ENCODE measurements at regions not wholly inside any gene's neighbourhood (a gene's known extent, or its start where the extent isn't known, plus 50 kb on each side); places are given as distances from the start of the nearest gene placed in this dataset.

DNA sequence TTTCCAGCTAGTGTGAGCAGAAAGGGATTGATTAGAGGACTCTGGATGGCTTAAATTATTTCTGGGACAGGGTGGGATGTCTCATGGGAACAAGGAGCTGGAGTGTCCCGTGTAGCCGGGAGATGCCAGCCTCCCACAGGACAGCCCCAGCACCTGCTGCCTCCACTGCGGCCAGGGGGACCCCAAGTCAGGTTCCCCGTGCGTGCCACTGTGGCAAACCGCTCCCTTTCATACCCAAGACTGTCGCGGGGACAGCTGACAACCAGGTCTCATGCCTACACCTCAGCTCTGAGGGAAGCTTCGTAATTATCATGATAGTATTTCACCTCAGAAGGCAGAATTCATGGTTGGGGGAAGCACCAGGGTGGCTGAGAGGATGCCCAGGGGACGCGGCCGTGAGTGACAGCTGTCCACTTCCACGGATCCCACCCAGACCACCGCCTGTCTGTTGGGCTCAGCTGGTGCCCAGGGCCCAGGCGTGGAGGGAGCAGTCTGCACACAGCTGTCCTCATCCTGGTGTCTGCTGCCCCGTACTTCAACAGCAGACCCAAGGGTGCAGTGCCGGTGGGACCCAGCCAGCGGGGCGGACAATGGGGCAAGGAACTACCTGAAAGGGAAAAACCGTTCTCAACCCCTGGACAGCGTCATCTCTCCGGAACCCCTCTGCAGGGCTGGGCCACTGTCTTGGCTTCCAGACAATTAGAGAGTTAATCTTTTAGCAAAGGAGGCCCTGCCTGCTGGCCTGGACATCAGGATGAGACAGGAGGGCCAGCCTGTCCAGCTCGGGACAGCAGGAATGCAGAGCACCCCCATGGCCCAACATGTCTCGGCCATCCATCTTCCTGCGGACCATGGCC, 166.9 kb downstream of the OLFM1 start:
- DNase-seq (ENCODE audit: low read depth in 3 of 3), result no peak

GRCh38 chr9:135255033-135255840, 167.8 kb downstream of the OLFM1 start:
- no peak for DNase-seq (ENCODE audit: low read depth in 3 of 3)

DNA sequence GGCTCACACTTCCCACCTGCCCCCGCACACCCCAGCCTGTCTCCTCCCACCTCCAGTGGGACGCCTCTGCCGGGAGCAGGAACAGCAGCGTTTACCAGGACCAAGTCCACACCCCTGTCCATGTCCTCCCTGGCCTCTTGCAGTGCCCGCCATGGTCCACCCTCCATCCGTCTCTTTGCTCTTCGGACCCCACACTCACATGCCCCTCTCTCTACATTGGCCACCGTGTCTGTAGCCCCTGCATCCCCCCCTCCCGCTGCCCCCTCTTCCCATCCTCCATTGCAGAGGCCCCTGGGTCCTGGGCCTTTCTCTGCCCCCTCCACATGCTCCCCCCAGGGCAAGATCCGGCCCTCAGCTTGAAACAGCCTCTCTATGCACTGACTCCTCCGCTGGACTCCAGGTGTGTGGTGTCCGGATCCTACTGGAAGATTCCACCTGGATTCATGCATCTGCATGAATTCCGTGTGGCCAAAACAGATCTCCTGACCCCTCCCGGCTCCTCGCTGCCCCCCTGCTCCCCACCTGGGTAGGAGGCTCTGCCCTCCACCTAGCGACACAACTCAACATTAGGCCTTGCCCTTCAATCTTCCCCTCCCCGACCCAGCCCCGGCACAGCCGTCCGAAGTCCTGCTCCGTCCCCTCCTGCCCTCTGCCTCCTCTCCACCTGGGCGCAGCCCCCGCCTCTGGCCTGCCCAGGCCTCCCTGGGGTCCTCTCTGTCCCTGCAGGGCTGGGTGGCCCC, 168.5 kb downstream of the OLFM1 start:
- no peak for DNase-seq (ENCODE audit: low read depth in 3 of 3)

DNA sequence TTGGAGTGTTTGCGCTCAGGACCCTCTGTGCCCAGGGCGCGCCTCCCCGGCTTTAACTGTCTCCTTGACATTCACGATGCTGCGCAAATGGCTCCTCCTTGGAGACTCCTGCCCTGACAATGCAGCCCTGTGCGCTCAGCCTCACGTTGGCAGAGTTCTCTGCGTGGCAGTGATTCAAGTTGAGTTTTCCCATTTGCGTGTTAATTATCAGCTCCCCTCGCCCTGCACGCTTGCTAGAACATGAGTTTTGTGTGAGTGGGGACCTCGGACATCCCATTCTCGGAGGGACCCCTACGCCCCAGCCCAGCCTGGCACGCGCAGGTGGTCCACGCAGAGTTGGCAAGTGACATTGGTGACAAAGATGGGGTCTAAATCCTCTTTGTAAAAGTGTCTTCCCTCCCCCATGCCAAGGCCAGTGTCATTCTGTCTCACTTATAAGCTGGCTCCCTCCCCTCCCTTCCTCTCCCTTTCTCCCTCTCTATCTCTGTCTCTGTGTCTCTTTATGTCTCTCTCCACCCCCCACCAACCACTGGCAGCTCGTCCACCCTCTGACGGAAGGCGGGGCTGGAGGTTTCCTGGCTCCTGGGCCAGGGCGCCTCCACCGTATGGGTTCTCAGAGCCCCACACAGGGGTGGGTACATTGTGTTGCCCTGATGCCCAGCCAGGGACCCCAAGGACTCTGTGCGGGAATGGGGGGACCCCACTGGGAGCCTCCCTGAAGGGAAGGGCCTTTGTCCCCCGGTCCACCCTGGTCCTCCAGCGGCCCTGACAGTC, 169.3 kb downstream of the OLFM1 start:
- DNase-seq (ENCODE audit: low read depth in 3 of 3), result no peak

DNA sequence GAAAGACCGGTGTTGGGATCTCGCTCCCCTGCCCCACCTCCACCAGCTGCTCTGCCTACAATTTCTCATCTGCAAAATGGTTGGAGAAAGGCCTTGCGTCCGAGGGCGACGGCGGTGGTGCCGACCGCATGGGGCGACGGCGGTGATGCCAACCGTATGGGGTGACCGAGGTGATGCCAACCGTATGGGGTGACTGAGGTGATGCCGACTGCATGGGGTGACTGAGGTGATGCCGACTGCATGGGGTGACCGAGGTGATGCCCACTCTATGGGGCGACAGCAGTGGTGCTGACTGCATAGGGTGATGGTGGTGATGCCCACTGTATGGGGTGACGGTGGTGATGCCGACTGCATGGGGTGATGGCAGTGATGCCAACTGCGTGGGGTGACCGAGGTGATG, 171.0 kb downstream of the OLFM1 start:
- DNase-seq (ENCODE audit: low read depth in 3 of 3), result no peak

GRCh38 chr9:135259273-135259672, 171.8 kb downstream of the OLFM1 start:
- no peak for DNase-seq (ENCODE audit: low read depth in 3 of 3)

DNA sequence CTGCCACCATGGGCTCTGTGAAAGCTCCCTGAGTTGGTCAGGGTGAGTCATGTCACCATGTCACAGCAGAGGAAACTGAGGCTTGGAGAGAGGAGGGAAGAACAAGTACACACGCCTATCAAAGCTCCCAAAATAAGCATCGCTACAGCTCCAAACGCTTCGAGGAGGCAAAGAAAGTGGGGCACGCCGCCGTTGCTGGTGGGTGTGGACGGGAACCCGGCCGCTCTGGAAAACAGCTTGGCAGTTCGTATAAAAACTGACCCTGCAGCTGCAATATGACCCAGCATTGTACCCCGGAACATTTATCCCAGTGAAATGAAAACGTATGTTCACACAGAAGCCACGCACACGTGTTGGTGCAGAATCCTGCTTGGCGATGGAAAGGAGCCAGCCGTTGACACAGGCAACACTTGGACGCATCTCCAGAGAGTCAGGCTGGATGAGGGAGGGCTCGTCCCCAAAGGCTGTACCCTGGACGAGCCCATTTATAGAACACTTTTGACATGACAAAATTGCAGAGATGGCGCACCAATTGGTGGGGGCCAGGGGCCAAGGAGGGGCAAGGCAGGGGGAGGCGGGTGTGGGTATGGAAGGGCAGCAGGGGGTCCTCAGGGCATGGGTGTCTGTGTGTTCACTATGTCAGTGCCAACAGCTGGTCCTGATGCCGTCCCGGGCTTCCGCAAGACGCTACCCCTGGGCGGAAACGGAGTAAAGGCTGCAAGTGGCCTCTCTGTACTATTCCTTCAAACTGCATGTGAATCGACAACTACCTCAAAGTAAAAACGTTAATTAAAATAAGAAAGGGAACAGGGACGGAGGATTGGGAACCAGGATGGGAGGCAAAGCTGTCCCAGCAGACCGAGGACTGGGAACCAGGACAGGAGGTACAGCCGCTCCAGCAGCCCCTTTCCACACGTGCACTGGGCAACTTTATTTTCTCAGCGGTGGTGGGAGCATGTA, 173.0 kb downstream of the OLFM1 start:
- no peak for DNase-seq (ENCODE audit: low read depth in 3 of 3)

GRCh38 chr9:135262248-135262647, 174.8 kb downstream of the OLFM1 start:
- no peak for DNase-seq (ENCODE audit: low read depth in 3 of 3)

DNA sequence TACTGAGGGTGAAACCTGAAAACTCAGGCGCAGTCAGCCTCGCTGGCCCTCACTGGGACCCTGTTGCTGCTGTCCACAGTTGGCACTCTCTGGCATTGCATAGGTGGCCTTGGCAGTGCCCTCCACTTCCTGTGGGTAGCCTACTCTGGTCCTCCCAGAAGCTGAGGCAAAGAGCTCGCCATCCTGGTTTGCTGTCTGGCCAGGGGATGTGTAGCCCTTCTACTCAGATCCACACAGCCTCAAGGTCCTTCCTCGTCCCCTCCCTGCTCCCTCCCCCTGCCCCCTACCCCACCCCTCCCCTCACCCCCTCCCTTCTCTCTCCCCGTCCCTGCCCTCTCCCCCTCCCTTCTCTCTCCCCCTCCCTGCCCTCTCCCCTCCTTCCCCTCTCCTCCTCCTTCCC, 176.0 kb downstream of the OLFM1 start:
- DNase-seq (ENCODE audit: low read depth in 3 of 3), result no peak

DNA sequence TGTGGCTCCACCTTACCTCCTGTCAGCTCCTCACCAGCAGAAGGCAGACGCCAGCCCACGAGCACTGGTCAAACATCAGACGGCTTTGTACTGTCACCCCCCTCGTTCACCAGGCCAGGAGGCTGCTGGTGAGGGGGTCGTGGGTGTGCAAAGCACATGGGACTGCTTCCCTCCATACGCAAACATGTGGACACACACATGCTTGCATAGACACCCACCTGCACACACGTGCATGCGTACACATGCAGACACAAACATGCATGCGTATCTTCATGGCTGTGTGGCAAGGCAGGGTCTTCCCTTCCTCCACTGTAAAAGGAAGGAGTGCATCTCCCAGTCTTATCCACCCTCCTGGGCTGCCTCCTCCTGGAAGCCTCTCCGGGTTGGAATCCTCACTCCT, 178.5 kb downstream of the OLFM1 start:
- no peak for DNase-seq (ENCODE audit: low read depth in 3 of 3)

DNA sequence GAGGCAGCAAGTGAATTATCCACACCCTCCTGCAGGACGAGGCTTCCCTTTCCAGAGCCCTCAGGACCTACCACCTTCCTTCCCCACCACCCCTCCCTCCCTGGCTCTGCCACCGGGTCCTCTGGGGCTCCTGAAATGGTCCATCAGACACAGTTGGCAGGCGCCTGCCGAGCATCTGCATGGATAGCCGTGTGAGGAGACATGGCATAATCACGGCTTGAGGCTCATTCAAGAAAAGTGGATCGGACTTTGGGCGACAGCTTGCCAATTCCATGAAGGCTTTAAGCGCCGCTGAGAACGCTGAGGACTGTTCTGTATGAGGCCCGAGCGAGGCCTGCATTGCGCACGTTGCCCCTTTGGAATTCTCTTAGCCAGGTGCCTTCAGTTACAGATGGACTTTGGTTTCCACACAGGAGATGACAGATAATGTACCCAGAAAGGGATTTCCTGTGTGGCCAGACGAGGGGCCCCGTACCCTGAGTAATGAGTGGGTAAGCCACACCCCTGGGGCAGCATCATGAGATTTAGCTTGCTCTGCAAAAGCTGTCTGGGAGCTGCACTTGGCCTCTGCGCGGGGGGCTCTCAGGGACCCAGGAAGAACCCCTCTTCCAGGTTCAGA, 179.8 kb downstream of the OLFM1 start:
- DNase-seq (ENCODE audit: low read depth in 3 of 3), result no peak

DNA sequence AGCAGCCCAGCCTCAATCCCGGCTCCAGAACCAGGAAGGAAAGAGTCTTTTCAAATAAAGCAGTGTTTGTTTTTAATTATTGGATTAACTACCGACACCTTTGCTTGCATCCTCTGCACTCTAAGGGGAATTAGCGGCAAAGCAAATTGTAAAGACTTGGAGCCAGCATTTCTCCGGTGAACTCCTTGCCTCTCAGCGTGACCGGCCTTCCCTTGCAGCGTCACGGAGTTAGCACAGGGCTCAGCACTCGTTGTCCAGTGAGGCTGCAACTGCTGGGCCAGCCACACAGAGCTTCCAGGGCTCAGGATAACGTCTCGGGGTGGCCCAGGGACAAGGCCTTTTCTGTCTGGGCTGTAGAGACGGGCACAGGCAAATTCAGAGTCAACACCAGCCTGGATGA, 180.6 kb downstream of the OLFM1 start:
- no peak for DNase-seq (ENCODE audit: low read depth in 3 of 3)

- DNase-seq (ENCODE audit: low read depth in 3 of 3), result no peak
Observed at GRCh38 chr9:135268981-135269380, 181.5 kb downstream of the OLFM1 start.

- no peak for DNase-seq (ENCODE audit: low read depth in 3 of 3)
Observed at GRCh38 chr9:135269912-135270830, 182.7 kb downstream of the OLFM1 start.

DNA sequence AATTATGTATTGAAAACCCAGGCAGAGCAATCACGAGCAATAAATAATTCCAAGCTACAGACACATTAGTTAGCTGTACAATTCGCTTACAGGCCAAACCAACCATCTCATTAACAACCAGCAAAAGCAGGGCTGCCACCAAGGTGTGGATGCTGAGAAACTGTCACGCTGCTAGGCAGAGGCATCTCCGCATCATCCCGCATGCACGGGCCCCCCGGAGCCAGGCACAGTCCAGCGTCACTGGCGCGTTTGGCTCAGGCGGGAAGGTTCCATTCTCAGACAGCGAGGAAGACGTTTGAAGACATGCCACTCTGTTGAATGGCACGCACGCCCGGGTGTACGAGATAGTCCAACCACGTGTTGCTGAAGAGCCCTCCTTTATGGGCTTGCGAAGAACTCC, 184.0 kb downstream of the OLFM1 start:
- no peak for DNase-seq (ENCODE audit: low read depth in 3 of 3)

DNA sequence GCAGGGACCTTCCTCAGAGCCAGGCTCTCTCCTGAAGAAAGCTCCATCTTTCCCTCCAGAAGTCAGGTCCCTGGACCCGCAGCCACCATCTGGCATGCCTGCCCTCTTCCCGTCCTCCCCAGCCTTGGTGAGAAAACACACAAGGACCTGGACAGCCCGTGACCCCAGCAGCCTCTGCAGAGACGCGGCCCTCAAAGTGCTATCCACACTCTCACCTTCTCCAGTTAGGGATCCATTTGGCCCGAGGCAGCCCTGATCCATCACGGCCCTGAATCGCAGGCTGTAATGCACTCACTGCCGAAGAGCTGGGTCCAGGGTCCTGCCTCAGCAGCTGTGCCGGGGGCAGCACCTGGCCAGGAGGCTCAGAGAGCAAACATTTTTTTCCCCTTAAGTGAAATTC, 185.1 kb downstream of the OLFM1 start:
- no peak for DNase-seq (ENCODE audit: low read depth in 3 of 3)

GRCh38 chr9:135273008-135273407, 185.5 kb downstream of the OLFM1 start:
- no peak for DNase-seq (ENCODE audit: low read depth in 3 of 3)

GRCh38 chr9:135275163-135275562, 187.7 kb downstream of the OLFM1 start:
- no peak for DNase-seq (ENCODE audit: low read depth in 3 of 3)
